ENCODE measurements at regions not wholly inside any gene's neighbourhood (a gene's known extent, or its start where the extent isn't known, plus 50 kb on each side); places are given as distances from the start of the nearest gene placed in this dataset.

DNA sequence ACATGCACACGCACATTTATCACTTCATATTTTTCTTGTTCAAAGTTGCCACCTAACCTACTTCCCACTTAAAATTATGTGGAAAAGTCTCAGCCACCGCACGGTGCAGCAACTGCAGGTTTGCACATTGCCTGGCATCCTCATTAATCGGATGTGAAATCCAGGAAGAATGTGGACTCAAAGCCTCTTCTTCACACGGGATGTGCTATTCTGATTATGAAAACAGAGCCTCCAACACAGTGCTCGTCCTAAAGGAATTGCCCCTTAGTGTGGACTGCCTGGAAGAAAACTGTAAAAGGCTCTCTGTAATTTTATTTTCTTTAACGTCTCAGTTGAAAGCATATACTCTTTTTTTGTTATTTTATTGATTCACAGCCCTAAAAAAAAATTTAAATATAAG is 1303.5 kb downstream of the EFNB2 start:
- TF ChIP-seq, protein P1, sequence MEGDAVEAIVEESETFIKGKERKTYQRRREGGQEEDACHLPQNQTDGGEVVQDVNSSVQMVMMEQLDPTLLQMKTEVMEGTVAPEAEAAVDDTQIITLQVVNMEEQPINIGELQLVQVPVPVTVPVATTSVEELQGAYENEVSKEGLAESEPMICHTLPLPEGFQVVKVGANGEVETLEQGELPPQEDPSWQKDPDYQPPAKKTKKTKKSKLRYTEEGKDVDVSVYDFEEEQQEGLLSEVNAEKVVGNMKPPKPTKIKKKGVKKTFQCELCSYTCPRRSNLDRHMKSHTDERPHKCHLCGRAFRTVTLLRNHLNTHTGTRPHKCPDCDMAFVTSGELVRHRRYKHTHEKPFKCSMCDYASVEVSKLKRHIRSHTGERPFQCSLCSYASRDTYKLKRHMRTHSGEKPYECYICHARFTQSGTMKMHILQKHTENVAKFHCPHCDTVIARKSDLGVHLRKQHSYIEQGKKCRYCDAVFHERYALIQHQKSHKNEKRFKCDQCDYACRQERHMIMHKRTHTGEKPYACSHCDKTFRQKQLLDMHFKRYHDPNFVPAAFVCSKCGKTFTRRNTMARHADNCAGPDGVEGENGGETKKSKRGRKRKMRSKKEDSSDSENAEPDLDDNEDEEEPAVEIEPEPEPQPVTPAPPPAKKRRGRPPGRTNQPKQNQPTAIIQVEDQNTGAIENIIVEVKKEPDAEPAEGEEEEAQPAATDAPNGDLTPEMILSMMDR (IDR thresholded peaks at IDR 0.05), result no peak
- TF ChIP-seq POLR2A (IDR thresholded peaks at IDR 0.05), result no peak

Data from right lobe of liver (tissue), 4 donors.